ENCODE measurements at regions not wholly inside any gene's neighbourhood (a gene's known extent, or its start where the extent isn't known, plus 50 kb on each side); places are given as distances from the start of the nearest gene placed in this dataset.

- no peak for DNase-seq
These were observed 105.1 kb upstream of the RPL38 start for GRCh38 chr17:74098136-74099024.

GRCh38 chr17:74099442-74100340 is 103.8 kb upstream of the RPL38 start:
- no peak for DNase-seq

- no peak for DNase-seq
These were observed 98.6 kb upstream of the RPL38 start for GRCh38 chr17:74104921-74105320.

- no peak for DNase-seq
These were observed 96.4 kb upstream of the RPL38 start for GRCh38 chr17:74107107-74107506.

- no peak for DNase-seq
These were observed 95.3 kb upstream of the RPL38 start for GRCh38 chr17:74108126-74108705.

- no peak for DNase-seq
These were observed 93.0 kb upstream of the RPL38 start for GRCh38 chr17:74110467-74110866.

GRCh38 chr17:74113326-74113725 is 90.2 kb upstream of the RPL38 start:
- no peak for DNase-seq

- no peak for DNase-seq
These were observed 89.5 kb upstream of the RPL38 start for GRCh38 chr17:74113952-74114351.

- DNase-seq: no peak
These were observed 88.5 kb upstream of the RPL38 start for GRCh38 chr17:74114881-74115470.

GRCh38 chr17:74115586-74115985 is 87.9 kb upstream of the RPL38 start:
- DNase-seq: no peak

GRCh38 chr17:74116087-74116717 is 87.3 kb upstream of the RPL38 start:
- DNase-seq: no peak

GRCh38 chr17:74117087-74117698 is 86.3 kb upstream of the RPL38 start:
- DNase-seq: no peak

GRCh38 chr17:74117999-74118421 is 85.5 kb upstream of the RPL38 start:
- DNase-seq: no peak

- DNase-seq: no peak
These were observed 85.0 kb upstream of the RPL38 start for GRCh38 chr17:74118504-74118903.

GRCh38 chr17:74119049-74119580 is 84.4 kb upstream of the RPL38 start:
- no peak for DNase-seq

GRCh38 chr17:74119965-74120364 is 83.5 kb upstream of the RPL38 start:
- no peak for DNase-seq

- no peak for DNase-seq
These were observed 80.1 kb upstream of the RPL38 start for GRCh38 chr17:74123350-74123749.

- DNase-seq: no peak
These were observed 79.5 kb upstream of the RPL38 start for GRCh38 chr17:74123866-74124444.

- DNase-seq: no peak
These were observed 78.3 kb upstream of the RPL38 start for GRCh38 chr17:74125156-74125555.

GRCh38 chr17:74126179-74126900 is 77.1 kb upstream of the RPL38 start:
- DNase-seq: no peak

GRCh38 chr17:74126959-74127358 is 76.5 kb upstream of the RPL38 start:
- no peak for DNase-seq

Measured in stimulated activated CD8-positive, alpha-beta memory T cell treated with anti-CD3 and anti-CD28 coated beads, Interleukin-4, amount 100 ng/mL, for 48 hours (primary cell).